Activated CD8-positive, alpha-beta T cell treated with anti-CD3 and anti-CD28 coated beads for 36 hours (primary cell): ENCODE measurements at regions not wholly inside any gene's neighbourhood (a gene's known extent, or its start where the extent isn't known, plus 50 kb on each side); places are given as distances from the start of the nearest gene placed in this dataset.

Source experiments
- ATAC-seq: fragments of 200-7000 bp; cut with Tn5 transposase; one replicate; pipeline ENCODE4 v1.10.0; 2021; ENCODE audit warnings: mild to moderate bottlenecking, moderate library complexity
- CTCF ChIA-PET: fragments of 350-600 bp; sonication (Branson Sonifier 250); formaldehyde crosslinking; loops from one replicate; lab custom pipeline; 2021; ENCODE audit warnings: antibody characterized with exemption; lab: Charles Lee
- POLR2A ChIA-PET: fragments of 350-600 bp; sonication (Branson Sonifier 250); formaldehyde crosslinking; loops from one replicate; lab custom pipeline; 2021; ENCODE audit warnings: antibody characterized with exemption; lab: Charles Lee
- DNase-seq: peaks from one replicate; pipeline ENCODE4 v3.0.0-alpha.2; 2020
- H3K27ac Mint-ChIP-seq: one replicate; pipeline ENCODE4 v1.8.0; 2021; ENCODE audit warnings: mild to moderate bottlenecking, mixed read lengths
- H3K27me3 Mint-ChIP-seq: one replicate; pipeline ENCODE4 v1.8.0; 2021; ENCODE audit warnings: mixed read lengths
- H3K36me3 Mint-ChIP-seq: one replicate; pipeline ENCODE4 v1.8.0; 2021; ENCODE audit warnings: low read depth, mixed read lengths
- H3K4me1 Mint-ChIP-seq: one replicate; pipeline ENCODE4 v1.8.0; 2021; ENCODE audit warnings: low read depth, mixed read lengths
- H3K4me3 Mint-ChIP-seq: one replicate; pipeline ENCODE4 v1.8.0; 2021; ENCODE audit warnings: mild to moderate bottlenecking, moderate library complexity, mixed read lengths
- H3K9me3 Mint-ChIP-seq: one replicate; pipeline ENCODE4 v1.8.0; 2021; ENCODE audit warnings: mixed read lengths
- CTCF ChIP-seq: fragments of 200-600 bp; IDR thresholded peaks from one replicate; pipeline ENCODE4 v1.8.0; 2022; ENCODE audit warnings: antibody characterized with exemption, mild to moderate bottlenecking
- intact Hi-C: fragments of 100-400 bp; cut with micrococcal nuclease; formaldehyde crosslinking; loops from one replicate; pipeline ENCODE4 v1.10.0; 2022

GRCh38 chr2:182581196-182581935 is 134.7 kb upstream of the DNAJC10 start:
- Mint-ChIP-seq H3K27ac (no peak overlapping the region), H3K9me3 (no peaks in the 10 kb centered on the region), H3K4me1 (no peaks in the 10 kb centered on the region), H3K27me3 (no peaks in the 10 kb centered on the region), H3K4me3 (no peak overlapping the region), H3K36me3 (no peaks in the 10 kb centered on the region)
- ChIA-PET CTCF (no interaction called here), POLR2A (no interaction called here)
- intact Hi-C loops: no loop called here
- no peak for TF ChIP-seq CTCF
- ATAC-seq (no peak), DNase-seq (no peak)

DNA sequence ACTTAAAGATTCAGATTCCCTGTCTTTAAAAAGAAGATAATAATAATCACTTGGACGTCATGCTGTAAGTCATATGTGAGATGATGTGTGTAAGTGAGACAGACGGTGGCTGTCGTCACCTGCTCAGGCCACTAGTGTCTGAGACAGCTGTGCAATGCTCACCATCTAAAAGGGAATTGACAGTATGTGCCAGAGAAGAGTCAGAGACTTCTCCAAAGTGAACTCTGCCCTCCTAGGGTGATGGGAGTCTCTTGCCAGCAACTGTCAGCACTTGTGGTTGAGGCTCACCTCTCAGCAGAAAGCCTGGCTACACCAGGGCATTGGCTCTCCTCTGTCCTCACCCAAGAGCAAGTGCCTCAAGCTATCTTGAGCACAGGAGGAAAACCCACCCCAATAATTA is 131.6 kb upstream of the DNAJC10 start:
- Mint-ChIP-seq H3K9me3 (no peaks in the 10 kb centered on the region), H3K4me1 (no peaks in the 10 kb centered on the region), H3K4me3 (no peak overlapping the region), H3K27me3 (no peaks in the 10 kb centered on the region), H3K36me3 (no peaks in the 10 kb centered on the region), H3K27ac (no peak overlapping the region)
- intact Hi-C loops: no loop called here
- ChIA-PET POLR2A (no interaction called here), CTCF (no interaction called here)
- DNase-seq (no peak), ATAC-seq (no peak)
- TF ChIP-seq CTCF: no peak

- no peak for TF ChIP-seq CTCF
- Mint-ChIP-seq H3K36me3 (no peaks in the 10 kb centered on the region), H3K27ac (no peak overlapping the region), H3K4me1 (no peaks in the 10 kb centered on the region), H3K27me3 (no peaks in the 10 kb centered on the region), H3K4me3 (no peak overlapping the region), H3K9me3 (no peaks in the 10 kb centered on the region)
- CTCF ChIA-PET: no interaction called here
- intact Hi-C loops: no loop called here
- POLR2A ChIA-PET: no interaction called here
- no peak for DNase-seq
- ATAC-seq: no peak
These were observed 131.1 kb upstream of the DNAJC10 start for GRCh38 chr2:182585001-182585400.

DNA sequence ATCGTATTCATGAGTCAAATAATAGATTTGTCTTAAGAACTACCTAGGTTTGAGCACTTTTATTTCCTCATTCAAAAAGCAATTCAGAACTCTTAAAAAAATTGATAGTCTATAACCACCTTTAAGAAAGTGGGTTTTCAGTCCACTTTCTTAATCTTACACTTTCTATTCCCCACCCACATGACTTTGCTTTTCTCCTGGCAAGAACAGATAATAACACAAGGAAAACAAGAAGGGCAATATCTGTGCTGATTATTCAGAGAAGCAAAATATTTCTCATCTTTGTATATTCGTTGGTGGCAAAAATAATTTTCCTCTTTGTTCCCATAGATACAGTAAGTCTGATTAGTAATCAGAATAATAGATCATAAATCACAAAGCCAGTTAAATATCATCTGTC is 130.6 kb upstream of the DNAJC10 start:
- Mint-ChIP-seq H3K4me3 (no peak overlapping the region), H3K4me1 (no peaks in the 10 kb centered on the region), H3K27ac (no peak overlapping the region), H3K9me3 (no peaks in the 10 kb centered on the region), H3K27me3 (no peaks in the 10 kb centered on the region), H3K36me3 (no peaks in the 10 kb centered on the region)
- ATAC-seq: no peak
- TF ChIP-seq CTCF: no peak
- ChIA-PET POLR2A (no interaction called here), CTCF (no interaction called here)
- intact Hi-C loops: no loop called here
- DNase-seq: no peak

- no peak for TF ChIP-seq CTCF
- no peak overlapping the region for H3K27ac Mint-ChIP-seq
- H3K4me1 Mint-ChIP-seq: no peaks in the 10 kb centered on the region
- no peak for DNase-seq
- no peaks in the 10 kb centered on the region for H3K27me3 Mint-ChIP-seq
- ChIA-PET CTCF (no interaction called here), POLR2A (no interaction called here)
- H3K36me3 Mint-ChIP-seq: no peaks in the 10 kb centered on the region
- H3K4me3 Mint-ChIP-seq: no peak overlapping the region
- ATAC-seq: no peak
- H3K9me3 Mint-ChIP-seq: no peaks in the 10 kb centered on the region
- intact Hi-C loops: no loop called here
These were observed 129.6 kb upstream of the DNAJC10 start for GRCh38 chr2:182586426-182586825.
